HG03520 (cell line): ENCODE measurements at regions not wholly inside any gene's neighbourhood (a gene's known extent, or its start where the extent isn't known, plus 50 kb on each side); places are given as distances from the start of the nearest gene placed in this dataset.
A peak's percentile ranks its signal among the peaks of the same experiment; 100 is the strongest.
"Not testable (repeated sequence)": the region's sequence is repeated elsewhere in the genome, so short reads cannot be mapped to it uniquely, and the experiment has no call there.

Source experiments
- ATAC-seq: cut with Tn5 transposase; IDR thresholded peaks from one replicate; pipeline ENCODE4 v1.9.1; 2021; ENCODE audit warnings: mild to moderate bottlenecking, moderate library complexity; ENCODE audit not compliant: unreplicated experiment

- ATAC-seq, result peak; percentile 73
Measured at GRCh38 chrX:124232523-124233201, 99.8 kb upstream of the TEX13D start.

GRCh38 chrX:124234348-124234747 is 98.1 kb upstream of the TEX13D start:
- ATAC-seq, result no peak

GRCh38 chrX:124238268-124238667 is 94.2 kb upstream of the TEX13D start:
- ATAC-seq, result no peak

GRCh38 chrX:124239324-124239723 is 93.1 kb upstream of the TEX13D start:
- no peak for ATAC-seq

- peak; percentile 86 for ATAC-seq
Measured at GRCh38 chrX:124239911-124240310, 92.5 kb upstream of the TEX13D start.

- ATAC-seq, result no peak
Measured at GRCh38 chrX:124240422-124240821, 92.0 kb upstream of the TEX13D start.

GRCh38 chrX:124242131-124242530 is 90.3 kb upstream of the TEX13D start:
- ATAC-seq, result no peak

- no peak for ATAC-seq
Measured at GRCh38 chrX:124249345-124249744, 83.1 kb upstream of the TEX13D start.

- no peak for ATAC-seq
Measured at GRCh38 chrX:124250835-124251437, 81.5 kb upstream of the TEX13D start.

- no peak for ATAC-seq
Measured at GRCh38 chrX:124254611-124255010, 77.8 kb upstream of the TEX13D start.

GRCh38 chrX:124256216-124256615 is 76.2 kb upstream of the TEX13D start:
- no peak for ATAC-seq

- no peak for ATAC-seq
Measured at GRCh38 chrX:124256629-124257380, 75.7 kb upstream of the TEX13D start.

GRCh38 chrX:124257924-124258702 is 74.3 kb upstream of the TEX13D start:
- ATAC-seq, result no peak

- no peak for ATAC-seq
Measured at GRCh38 chrX:124260845-124261244, 71.6 kb upstream of the TEX13D start.

- no peak for ATAC-seq
Measured at GRCh38 chrX:124263743-124264142, 68.7 kb upstream of the TEX13D start.

GRCh38 chrX:124268099-124268498 is 64.4 kb upstream of the TEX13D start:
- ATAC-seq, result no peak

GRCh38 chrX:124269881-124270280 is 62.6 kb upstream of the TEX13D start:
- ATAC-seq, result no peak

GRCh38 chrX:124271599-124271998 is 60.9 kb upstream of the TEX13D start:
- not testable (repeated sequence) for ATAC-seq

GRCh38 chrX:124272370-124272982 is 60.0 kb upstream of the TEX13D start:
- no peak for ATAC-seq

- no peak for ATAC-seq
Measured at GRCh38 chrX:124274438-124275181, 57.9 kb upstream of the TEX13D start.
